GM23338 (cell line): ENCODE measurements at regions not wholly inside any gene's neighbourhood (a gene's known extent, or its start where the extent isn't known, plus 50 kb on each side); places are given as distances from the start of the nearest gene placed in this dataset.

Source experiments
- CREB1 ChIP-seq: fragments of 250-450 bp; sonication (Bioruptor Pico); IDR thresholded peaks from 2 replicates; pipeline ENCODE4 v1.5.0; 2020; ENCODE audit warnings: low read depth, mild to moderate bottlenecking, moderate library complexity
- CTCF ChIP-seq, 2 experiments: fragments of 200-600 bp in 1 of 2; sonication (generic) in 1 of 2; conservative IDR thresholded peaks; 2 replicates each; pipeline versions ENCODE4 v1.5.1 to v1.6.1; 2016 to 2017; ENCODE audit warnings: antibody characterized with exemption in 2 of 2, low read depth in 2 of 2, mild to moderate bottlenecking in 2 of 2, moderate library complexity in 1 of 2
- EZH2 ChIP-seq: fragments of 200-600 bp; sonication (generic); IDR thresholded peaks from one replicate; pipeline ENCODE4 v1.8.0; 2017; ENCODE audit warnings: antibody characterized with exemption, mild to moderate bottlenecking, low read depth; ENCODE audit not compliant: unreplicated experiment
- EZH2phosphoT487 ChIP-seq: fragments of 200-600 bp; sonication (generic); IDR thresholded peaks from one replicate; pipeline ENCODE4 v1.8.1; 2018; ENCODE audit warnings: antibody characterized with exemption; ENCODE audit not compliant: unreplicated experiment
- NANOG ChIP-seq: IDR thresholded peaks from 2 replicates; pipeline ENCODE4 v1.6.1; 2016; ENCODE audit warnings: antibody characterized with exemption, borderline replicate concordance
- POLR2AphosphoS5 ChIP-seq: IDR thresholded peaks from 2 replicates; pipeline ENCODE4 v1.6.1; 2016; ENCODE audit warnings: antibody characterized with exemption, low read depth
- TF ChIP-seq, protein P1 (sequence below): IDR thresholded peaks from one replicate; pipeline ENCODE4 v1.6.1; 2018; ENCODE audit warnings: antibody characterized with exemption; ENCODE audit not compliant: unreplicated experiment

DNA sequence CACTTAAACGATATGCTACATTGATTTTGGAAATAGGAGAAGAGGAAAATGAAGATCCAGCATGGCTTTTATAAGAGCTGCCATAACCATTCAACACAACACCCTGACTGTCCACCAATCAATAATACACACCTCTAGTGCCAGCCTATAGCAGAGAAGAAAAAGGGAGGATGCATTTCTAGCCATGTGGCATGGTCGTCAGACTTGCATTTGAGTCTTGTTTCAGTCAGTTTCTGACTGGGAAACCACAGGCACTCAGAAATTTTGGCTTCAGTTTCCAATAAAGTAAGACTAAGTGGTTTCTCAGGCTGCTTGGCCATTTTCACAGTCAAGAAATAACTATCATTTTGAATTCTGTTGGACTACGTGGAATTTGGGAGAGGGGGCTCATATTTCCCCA lies 523.5 kb upstream of the LRRC4C start:
- TF ChIP-seq POLR2AphosphoS5 (no peak), CTCF (conservative IDR thresholded peaks at IDR 0.05; ENCODE audit: low read depth in 2 of 2) (no peak), EZH2 (no peak), NANOG (no peak), EZH2phosphoT487 (no peak), CREB1 (CRISPR knock-in tag) (no peak)
- TF ChIP-seq, protein P1, sequence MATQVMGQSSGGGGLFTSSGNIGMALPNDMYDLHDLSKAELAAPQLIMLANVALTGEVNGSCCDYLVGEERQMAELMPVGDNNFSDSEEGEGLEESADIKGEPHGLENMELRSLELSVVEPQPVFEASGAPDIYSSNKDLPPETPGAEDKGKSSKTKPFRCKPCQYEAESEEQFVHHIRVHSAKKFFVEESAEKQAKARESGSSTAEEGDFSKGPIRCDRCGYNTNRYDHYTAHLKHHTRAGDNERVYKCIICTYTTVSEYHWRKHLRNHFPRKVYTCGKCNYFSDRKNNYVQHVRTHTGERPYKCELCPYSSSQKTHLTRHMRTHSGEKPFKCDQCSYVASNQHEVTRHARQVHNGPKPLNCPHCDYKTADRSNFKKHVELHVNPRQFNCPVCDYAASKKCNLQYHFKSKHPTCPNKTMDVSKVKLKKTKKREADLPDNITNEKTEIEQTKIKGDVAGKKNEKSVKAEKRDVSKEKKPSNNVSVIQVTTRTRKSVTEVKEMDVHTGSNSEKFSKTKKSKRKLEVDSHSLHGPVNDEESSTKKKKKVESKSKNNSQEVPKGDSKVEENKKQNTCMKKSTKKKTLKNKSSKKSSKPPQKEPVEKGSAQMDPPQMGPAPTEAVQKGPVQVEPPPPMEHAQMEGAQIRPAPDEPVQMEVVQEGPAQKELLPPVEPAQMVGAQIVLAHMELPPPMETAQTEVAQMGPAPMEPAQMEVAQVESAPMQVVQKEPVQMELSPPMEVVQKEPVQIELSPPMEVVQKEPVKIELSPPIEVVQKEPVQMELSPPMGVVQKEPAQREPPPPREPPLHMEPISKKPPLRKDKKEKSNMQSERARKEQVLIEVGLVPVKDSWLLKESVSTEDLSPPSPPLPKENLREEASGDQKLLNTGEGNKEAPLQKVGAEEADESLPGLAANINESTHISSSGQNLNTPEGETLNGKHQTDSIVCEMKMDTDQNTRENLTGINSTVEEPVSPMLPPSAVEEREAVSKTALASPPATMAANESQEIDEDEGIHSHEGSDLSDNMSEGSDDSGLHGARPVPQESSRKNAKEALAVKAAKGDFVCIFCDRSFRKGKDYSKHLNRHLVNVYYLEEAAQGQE: no peak
